GM12874 (cell line): ENCODE measurements at regions not wholly inside any gene's neighbourhood (a gene's known extent, or its start where the extent isn't known, plus 50 kb on each side); places are given as distances from the start of the nearest gene placed in this dataset.

Experiments used
- TF ChIP-seq, protein P1 (sequence below): IDR thresholded peaks from 2 replicates; pipeline ENCODE4 v1.5.1; 2011; ENCODE audit warnings: low read depth, mild to moderate bottlenecking, control low read depth, low read length, moderate library complexity; ENCODE audit not compliant: insufficient read depth

DNA sequence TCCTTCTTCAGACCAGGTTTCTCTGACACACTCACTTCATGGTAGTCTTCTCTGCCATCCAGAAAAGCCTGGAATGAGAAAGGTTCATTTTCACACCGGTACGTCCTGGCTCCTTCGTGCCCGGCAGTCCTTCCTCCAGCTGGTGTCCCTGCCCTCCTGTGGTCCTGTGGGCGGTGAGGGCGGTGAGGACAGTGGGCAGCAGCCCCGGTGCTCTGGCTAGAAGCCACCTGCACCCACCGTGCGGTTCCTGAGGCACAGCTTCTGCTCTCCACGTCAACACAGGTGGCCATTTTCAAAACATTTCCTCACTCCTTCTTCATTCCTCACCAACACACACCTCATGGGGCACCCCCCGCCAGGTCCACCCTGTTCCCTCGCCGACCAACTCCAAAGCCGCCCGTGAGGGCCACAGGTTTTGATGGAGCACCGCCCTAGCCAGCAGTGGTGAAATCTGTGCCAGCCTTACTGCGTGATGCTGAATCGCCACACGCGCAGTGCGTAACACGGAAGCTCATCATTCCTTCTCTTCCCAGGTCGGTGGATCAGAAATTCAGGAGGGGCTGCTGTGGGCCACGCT, 251.4 kb upstream of the RNF32 start:
- TF ChIP-seq, protein P1, sequence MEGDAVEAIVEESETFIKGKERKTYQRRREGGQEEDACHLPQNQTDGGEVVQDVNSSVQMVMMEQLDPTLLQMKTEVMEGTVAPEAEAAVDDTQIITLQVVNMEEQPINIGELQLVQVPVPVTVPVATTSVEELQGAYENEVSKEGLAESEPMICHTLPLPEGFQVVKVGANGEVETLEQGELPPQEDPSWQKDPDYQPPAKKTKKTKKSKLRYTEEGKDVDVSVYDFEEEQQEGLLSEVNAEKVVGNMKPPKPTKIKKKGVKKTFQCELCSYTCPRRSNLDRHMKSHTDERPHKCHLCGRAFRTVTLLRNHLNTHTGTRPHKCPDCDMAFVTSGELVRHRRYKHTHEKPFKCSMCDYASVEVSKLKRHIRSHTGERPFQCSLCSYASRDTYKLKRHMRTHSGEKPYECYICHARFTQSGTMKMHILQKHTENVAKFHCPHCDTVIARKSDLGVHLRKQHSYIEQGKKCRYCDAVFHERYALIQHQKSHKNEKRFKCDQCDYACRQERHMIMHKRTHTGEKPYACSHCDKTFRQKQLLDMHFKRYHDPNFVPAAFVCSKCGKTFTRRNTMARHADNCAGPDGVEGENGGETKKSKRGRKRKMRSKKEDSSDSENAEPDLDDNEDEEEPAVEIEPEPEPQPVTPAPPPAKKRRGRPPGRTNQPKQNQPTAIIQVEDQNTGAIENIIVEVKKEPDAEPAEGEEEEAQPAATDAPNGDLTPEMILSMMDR: no peak

DNA sequence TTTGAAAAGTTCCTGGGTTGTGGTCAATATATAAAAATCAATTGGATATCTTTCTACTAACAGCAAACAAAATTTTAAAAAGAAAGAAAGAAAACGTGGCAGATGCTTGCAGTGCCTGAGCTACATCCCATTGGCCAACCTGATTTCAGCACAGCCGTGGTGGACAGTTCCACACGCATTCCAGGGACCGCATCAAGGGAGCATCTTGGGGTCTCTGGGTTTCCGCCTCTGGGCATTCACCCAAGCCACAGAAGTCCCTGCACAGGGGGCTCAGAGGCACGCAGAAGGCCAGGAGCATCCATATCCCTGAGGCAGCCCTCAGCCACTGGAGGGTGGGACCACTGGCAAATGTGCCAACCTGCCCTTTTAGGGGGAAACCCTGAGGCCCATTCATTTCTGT, 254.5 kb upstream of the RNF32 start:
- TF ChIP-seq, protein P1: no peak

DNA sequence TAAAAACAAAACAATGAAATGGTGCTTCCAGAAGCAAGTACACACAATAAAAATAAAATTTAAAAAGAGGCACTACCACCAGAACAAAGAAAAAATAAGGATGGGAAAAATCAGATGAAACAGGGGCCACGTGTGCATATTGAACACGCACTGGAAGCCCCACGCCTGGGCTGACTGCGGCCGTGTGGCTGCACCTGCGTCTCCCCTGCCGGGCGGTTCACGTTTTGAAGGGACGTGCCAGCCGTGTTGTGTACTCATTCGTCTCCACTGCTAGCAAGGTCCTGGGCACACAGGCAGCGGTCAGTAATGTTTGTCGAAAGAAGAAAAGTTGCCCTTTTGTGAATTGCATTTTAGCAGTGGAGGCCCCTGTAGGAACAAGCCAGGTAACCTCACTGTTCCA, 255.9 kb upstream of the RNF32 start:
- TF ChIP-seq, protein P1: no peak

DNA sequence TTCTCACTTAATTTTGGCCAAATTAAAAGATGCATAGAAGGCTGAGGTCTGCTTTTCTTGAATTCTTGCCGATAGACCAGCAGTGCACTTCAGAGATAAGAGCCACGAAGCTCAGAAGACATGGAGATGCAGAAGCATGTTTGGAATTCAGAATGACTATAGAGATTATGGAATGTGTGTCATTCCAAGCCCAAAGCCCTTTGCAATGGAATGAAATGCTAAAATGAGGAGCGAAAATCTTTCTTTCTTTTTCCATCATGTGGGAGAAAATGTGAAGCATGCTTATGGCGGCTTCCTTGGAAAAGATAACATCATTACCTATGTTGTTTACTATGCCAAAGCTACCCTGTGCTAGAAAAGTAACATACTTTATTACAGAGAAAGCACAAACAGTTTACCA, 257.0 kb upstream of the RNF32 start:
- TF ChIP-seq, protein P1: no peak

DNA sequence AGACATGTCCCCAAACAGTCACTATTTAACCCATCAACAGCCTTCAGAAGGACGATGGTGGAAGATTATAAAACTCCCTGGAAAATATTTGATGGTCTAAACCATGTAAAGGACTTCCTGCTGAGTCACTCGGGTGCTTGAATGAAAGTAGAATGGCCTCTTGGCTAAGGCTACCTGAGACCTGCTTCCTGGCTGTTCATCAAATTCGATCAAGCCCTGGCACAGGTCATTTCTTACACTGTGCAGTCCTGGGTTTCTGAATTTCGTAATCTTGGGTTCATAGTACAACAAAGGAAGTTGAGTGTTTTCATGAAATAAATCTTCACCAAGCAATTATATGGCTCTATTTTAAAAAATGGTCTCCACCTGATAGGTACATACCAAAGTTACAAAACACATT, 260.3 kb upstream of the RNF32 start:
- TF ChIP-seq, protein P1: no peak

DNA sequence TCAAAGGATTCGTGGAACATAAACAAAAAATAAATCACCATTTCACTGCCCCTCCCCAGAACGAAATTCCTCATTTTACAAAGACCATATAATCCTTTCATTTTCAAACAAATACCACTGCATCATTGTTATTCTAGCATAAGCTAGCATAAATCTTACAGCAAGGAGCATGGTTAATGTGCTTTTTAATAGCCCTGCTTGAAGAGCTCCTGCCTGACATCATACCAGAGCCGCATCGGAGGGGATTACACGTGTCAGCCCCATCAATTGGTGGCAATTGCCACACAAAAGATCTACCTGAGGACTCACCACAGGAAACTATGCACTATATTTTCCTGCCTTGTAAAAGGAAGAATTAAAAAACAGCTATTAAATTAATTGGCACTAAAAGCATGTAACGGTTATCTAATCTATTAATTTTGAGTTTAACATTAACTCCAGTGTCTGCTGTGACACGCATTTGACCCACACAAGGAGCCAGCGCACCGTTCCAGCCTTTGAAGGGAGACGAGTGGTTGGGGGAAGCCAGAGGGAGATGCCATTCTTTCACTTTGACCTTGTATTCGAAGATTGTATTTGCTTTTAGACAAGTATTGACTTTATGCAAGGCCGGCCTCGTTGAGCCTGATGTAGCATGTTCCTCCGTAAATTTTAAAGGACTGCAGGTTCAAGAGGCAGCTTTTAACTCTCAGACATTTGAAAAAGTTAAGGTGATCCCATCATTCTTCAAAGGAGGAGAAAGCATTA, 261.1 kb upstream of the RNF32 start:
- TF ChIP-seq, protein P1: no peak

DNA sequence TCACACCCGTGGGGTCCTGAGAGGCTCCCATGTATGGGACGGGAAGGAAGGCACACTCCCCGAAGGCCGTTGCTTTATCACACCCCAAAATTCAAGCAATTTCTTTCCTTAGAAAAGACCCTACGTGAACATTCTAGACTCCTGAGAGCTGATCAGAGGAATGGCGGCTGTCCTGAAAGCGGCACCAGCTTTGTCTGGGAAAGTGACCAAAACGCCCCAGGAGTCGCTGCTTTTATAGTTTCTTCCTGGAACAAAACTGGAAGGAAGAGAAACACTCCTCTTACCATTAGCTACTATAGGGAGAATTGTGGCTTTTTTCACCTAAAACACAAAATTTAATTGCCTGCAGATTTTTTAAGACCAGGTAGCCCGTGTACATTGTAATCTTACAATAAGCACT, 261.8 kb upstream of the RNF32 start:
- TF ChIP-seq, protein P1: no peak
